MM.1S (cell line): ENCODE measurements at regions not wholly inside any gene's neighbourhood (a gene's known extent, or its start where the extent isn't known, plus 50 kb on each side); places are given as distances from the start of the nearest gene placed in this dataset.

ENCODE experiments used
- CTCF ChIP-seq: fragments of 300-600 bp; sonication (generic); IDR thresholded peaks from 2 replicates; pipeline ENCODE4 v1.5.1; 2016; ENCODE audit warnings: antibody characterized with exemption, low read length, mixed read lengths
- EZH2 ChIP-seq: fragments of 300-600 bp; sonication (generic); optimal IDR thresholded peaks from 2 replicates; pipeline ENCODE3; 2017; ENCODE audit warnings: low read depth, mild to moderate bottlenecking, antibody characterized with exemption, low read length, mixed read lengths
- EZH2phosphoT487 ChIP-seq: fragments of 300-600 bp; sonication (generic); IDR thresholded peaks from 2 replicates; pipeline ENCODE4 v1.6.1; 2018; ENCODE audit warnings: antibody characterized with exemption, low read length

- no peak for TF ChIP-seq CTCF
- no peak for TF ChIP-seq EZH2
- TF ChIP-seq EZH2phosphoT487, result no peak
Observed at GRCh38 chr13:74023484-74023883, 110.7 kb downstream of the KLF12 start.
